Esophagus squamous epithelium (tissue), 5 donors: ENCODE measurements at regions not wholly inside any gene's neighbourhood (a gene's known extent, or its start where the extent isn't known, plus 50 kb on each side); places are given as distances from the start of the nearest gene placed in this dataset.
A peak's percentile ranks its signal among the peaks of the same experiment; 100 is the strongest.
"Not testable (repeated sequence)": the region's sequence is repeated elsewhere in the genome, so short reads cannot be mapped to it uniquely, and the experiment has no call there.

Source experiments
- DNase-seq: peaks from one replicate; lab custom pipeline; 2025; lab: John Stamatoyannopoulos, UW
- H3K27ac ChIP-seq, 4 donors: fragments of 200-600 bp; sonication (generic); one replicate each; pipeline ENCODE4 v1.5.1; 2016 to 2019; ENCODE audit warnings: mild to moderate bottlenecking in 1 of 4
- H3K27me3 ChIP-seq, 4 donors: fragments of 200-600 bp; sonication (generic); 1 replicate in 3 of 4; 2 replicates in 1 of 4; pipeline versions ENCODE4 v1.5.1 to v1.6.0; 2017 to 2021; ENCODE audit warnings: antibody characterized with exemption in 1 of 4
- H3K36me3 ChIP-seq, 3 donors: fragments of 200-600 bp; sonication (generic); one replicate each; pipeline ENCODE4 v1.5.1; 2016 to 2019
- H3K4me1 ChIP-seq, 3 donors: fragments of 200-600 bp; sonication (generic); one replicate each; pipeline ENCODE4 v1.5.1; 2017 to 2019
- H3K4me3 ChIP-seq, 4 donors: fragments of 200-600 bp; sonication (generic); 1 replicate in 3 of 4; 2 replicates in 1 of 4; pipeline ENCODE4 v1.5.1; 2016 to 2019; ENCODE audit warnings: mild to moderate bottlenecking in 2 of 4, moderate library complexity in 1 of 4
- H3K9me3 ChIP-seq, 3 donors: fragments of 200-600 bp; sonication (generic); one replicate each; pipeline ENCODE4 v1.5.1; 2016 to 2019
- POLR2A ChIP-seq, 4 donors: fragments of 450-650 bp; IDR thresholded peaks; one replicate each; pipeline ENCODE4 v1.6.1; 2017; ENCODE audit warnings: antibody characterized with exemption in 4 of 4, mild to moderate bottlenecking in 4 of 4, moderate library complexity in 3 of 4
- WGBS, 2 donors: methylation state at CpG; one replicate each; pipeline ENCODE4 v1.1.5; 2018; 5-methylcytosine and 5-hydroxymethylcytosine counted together
- intact Hi-C: fragments of 100-400 bp; cut with DNase I; formaldehyde crosslinking; loops from one replicate; pipeline ENCODE4 v1.15.0; 2022
- TF ChIP-seq, protein P1 (sequence below), 6 experiments: fragments of 450-650 bp in 4 of 6; fragments of 200-600 bp in 2 of 6; sonication (generic) in 2 of 6; IDR thresholded peaks; one replicate each; pipeline ENCODE4 v1.5.1; 2016 to 2019; ENCODE audit warnings: antibody characterized with exemption in 6 of 6, mild to moderate bottlenecking in 4 of 6, moderate library complexity in 4 of 6
- donor health status: DM: yes; HTN: yes; CAD: no.

DNA sequence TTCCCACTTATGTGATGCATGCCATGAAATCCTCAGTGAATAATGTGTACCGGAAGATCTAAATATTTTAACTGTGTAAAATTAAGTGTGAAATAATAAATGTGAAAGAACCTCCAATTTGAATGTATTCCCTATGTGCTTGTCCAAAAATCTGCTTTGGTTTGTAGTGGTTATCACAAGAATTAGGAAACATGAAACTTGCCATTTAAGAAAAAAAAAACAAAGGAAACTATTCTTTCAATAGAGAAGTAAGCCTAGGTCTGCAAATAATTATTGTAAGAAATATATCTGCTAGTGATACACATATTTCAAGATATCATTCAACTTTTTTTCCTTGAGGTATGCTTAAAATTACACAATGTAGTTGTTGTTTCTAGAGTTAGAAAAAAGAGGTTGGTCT lies 500.4 kb downstream of the SLC6A15 start:
- no peak overlapping the region for H3K4me3 ChIP-seq
- intact Hi-C loops = no loop called here
- H3K9me3 ChIP-seq = no peaks in the 10 kb centered on the region
- H3K4me1 ChIP-seq = no peaks in the 10 kb centered on the region
- no peak overlapping the region for H3K27ac ChIP-seq
- no peaks in the 10 kb centered on the region for H3K36me3 ChIP-seq
- WGBS, 2 donors = 65 to 80% methylated on average over 1 of the region's 1 CpG
- TF ChIP-seq, protein P1, sequence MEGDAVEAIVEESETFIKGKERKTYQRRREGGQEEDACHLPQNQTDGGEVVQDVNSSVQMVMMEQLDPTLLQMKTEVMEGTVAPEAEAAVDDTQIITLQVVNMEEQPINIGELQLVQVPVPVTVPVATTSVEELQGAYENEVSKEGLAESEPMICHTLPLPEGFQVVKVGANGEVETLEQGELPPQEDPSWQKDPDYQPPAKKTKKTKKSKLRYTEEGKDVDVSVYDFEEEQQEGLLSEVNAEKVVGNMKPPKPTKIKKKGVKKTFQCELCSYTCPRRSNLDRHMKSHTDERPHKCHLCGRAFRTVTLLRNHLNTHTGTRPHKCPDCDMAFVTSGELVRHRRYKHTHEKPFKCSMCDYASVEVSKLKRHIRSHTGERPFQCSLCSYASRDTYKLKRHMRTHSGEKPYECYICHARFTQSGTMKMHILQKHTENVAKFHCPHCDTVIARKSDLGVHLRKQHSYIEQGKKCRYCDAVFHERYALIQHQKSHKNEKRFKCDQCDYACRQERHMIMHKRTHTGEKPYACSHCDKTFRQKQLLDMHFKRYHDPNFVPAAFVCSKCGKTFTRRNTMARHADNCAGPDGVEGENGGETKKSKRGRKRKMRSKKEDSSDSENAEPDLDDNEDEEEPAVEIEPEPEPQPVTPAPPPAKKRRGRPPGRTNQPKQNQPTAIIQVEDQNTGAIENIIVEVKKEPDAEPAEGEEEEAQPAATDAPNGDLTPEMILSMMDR (IDR thresholded peaks at IDR 0.05) = no peak
- TF ChIP-seq POLR2A (IDR thresholded peaks at IDR 0.05) = no peak
- DNase-seq = no peak
- no peaks in the 10 kb centered on the region for H3K27me3 ChIP-seq

DNA sequence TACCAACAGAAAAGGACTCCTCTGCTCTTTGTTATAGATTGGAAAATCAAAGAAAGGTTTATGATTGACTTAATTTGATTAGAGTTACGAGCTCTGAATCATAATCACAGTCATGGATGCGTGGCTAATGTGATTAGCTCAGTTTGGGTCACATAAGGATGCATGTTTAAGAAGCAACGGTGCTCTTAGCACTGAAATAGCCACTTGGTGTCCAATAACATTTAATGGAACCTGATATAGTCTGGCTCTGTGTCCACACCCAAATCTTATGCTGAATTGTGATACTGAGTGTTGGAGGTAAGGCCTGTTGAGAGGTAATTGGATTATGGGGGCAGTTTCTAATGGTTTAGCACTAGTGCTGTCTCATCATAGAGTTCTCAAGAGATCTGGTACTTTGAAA lies 501.6 kb downstream of the SLC6A15 start:
- WGBS, 2 donors = 77 to 82% methylated on average over 3 of the region's 3 CpGs
- H3K4me3 ChIP-seq = no peak overlapping the region
- DNase-seq = no peak
- intact Hi-C loops = no loop called here
- TF ChIP-seq, protein P1 (IDR thresholded peaks at IDR 0.05) = no peak
- TF ChIP-seq POLR2A (IDR thresholded peaks at IDR 0.05) = no peak
- H3K9me3 ChIP-seq = no peaks in the 10 kb centered on the region
- H3K27me3 ChIP-seq = no peaks in the 10 kb centered on the region
- H3K27ac ChIP-seq = no peak overlapping the region
- H3K36me3 ChIP-seq = no peaks in the 10 kb centered on the region
- H3K4me1 ChIP-seq = no peaks in the 10 kb centered on the region

DNA sequence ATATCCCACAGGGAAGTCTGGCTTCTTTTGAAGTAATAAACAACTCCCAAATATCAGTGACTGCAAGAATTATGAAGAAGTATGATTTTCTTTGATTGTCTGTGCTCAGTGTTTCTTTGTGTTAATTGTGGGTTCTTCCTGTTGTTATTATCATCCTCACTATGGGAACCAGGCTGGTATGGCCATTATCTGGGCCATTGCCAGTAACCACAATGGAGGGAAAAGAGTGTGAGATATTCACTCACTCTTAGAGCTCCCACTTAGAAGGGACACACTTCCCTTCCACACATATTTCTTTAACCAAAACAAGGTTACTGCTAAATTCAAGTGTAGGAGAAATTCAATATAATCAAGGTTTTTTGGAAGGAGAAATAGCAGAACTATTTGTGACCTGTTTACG lies 503.7 kb downstream of the SLC6A15 start:
- Histone ChIP-seq H3K4me3 (no peak overlapping the region), H3K4me1 (no peaks in the 10 kb centered on the region), H3K27me3 (no peaks in the 10 kb centered on the region), H3K36me3 (no peaks in the 10 kb centered on the region), H3K27ac (no peak overlapping the region), H3K9me3 (no peaks in the 10 kb centered on the region)
- DNase-seq = no peak
- no peak for TF ChIP-seq POLR2A (IDR thresholded peaks at IDR 0.05)
- TF ChIP-seq, protein P1 (IDR thresholded peaks at IDR 0.05) = no peak
- intact Hi-C loops = no loop called here
- WGBS, 2 donors = 90 to 94% methylated on average over 1 of the region's 1 CpG

DNA sequence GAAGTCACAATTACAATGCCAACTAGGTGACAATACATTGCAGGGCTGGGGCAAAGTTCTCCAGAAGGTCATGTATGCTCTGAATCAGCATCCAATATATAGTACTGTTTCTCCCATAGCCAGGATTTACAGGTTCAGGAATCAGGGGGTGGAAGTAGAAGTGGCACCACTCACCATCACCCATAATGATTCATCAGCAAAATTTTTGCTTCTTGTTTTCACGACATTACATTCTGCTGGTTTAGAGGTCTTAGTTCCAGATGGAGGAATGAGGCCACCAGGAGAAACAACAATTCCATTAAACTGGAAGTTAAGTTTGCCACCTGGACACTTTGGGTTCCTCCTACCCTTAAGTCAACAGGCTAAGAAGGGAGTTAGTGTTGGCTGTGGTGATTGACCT lies 505.9 kb downstream of the SLC6A15 start:
- intact Hi-C loops = not testable (repeated sequence)

DNA sequence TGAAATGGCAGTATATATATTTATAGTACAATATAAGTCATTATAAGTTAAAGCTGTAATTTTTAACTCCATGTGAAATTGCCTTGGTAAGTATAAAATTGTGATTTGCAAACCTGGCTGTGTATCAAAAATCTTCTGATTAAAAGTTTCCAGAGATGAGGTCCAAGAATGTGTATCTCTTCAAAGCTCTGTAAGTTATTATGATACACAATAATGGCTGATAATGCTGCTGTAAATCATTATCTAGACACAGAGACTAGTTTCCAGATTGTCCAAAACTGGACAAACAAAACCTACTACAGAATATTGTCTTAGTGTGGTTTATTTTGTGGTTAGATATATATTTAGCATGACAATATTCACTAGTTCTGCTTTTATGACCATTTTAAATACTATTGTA lies 514.8 kb downstream of the SLC6A15 start:
- Histone ChIP-seq H3K27ac (no peak overlapping the region), H3K27me3 (no peaks in the 10 kb centered on the region), H3K4me1 (no peaks in the 10 kb centered on the region), H3K9me3 (no peaks in the 10 kb centered on the region), H3K36me3 (no peaks in the 10 kb centered on the region), H3K4me3 (no peak overlapping the region)
- DNase-seq = no peak
- intact Hi-C loops = no loop called here
- TF ChIP-seq, protein P1 (IDR thresholded peaks at IDR 0.05) = no peak
- TF ChIP-seq POLR2A (IDR thresholded peaks at IDR 0.05) = no peak

More for the DNA sequence above, 505.9 kb downstream of the SLC6A15 start:
- H3K4me1 ChIP-seq, H3K27ac ChIP-seq, H3K4me3 ChIP-seq, DNase-seq, H3K36me3 ChIP-seq, H3K27me3 ChIP-seq, H3K9me3 ChIP-seq: not testable (repeated sequence)
- 85 to 100% methylated on average over 1 of the region's 1 CpG for WGBS, 2 donors

DNA sequence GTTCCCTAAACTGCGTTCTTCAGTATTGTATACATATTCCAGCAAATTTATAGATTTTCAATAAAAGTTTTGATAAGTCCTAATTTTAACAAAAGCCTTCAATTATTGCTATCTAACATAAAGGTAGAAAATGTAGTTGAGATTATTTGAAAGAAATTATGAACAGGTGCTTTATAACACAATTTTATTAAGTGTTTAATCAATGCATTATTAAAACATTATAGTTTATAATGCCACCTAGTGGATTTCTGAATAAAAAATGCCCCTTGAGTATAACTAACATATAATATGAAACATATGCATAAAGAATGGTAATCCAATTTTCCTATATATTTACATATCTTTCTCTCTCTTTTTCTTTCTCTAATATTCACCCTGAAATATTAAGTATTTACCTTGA lies 515.3 kb downstream of the SLC6A15 start:
- no peaks in the 10 kb centered on the region for H3K36me3 ChIP-seq
- intact Hi-C loops = no loop called here
- no peaks in the 10 kb centered on the region for H3K27me3 ChIP-seq
- DNase-seq = no peak
- no peak for TF ChIP-seq POLR2A (IDR thresholded peaks at IDR 0.05)
- TF ChIP-seq, protein P1 (IDR thresholded peaks at IDR 0.05) = peak in 3 of 6 experiments; percentile 18 to 46 (median 20)
- WGBS, 2 donors = 96 to 97% methylated on average over 1 of the region's 1 CpG
- no peaks in the 10 kb centered on the region for H3K9me3 ChIP-seq
- no peak overlapping the region for H3K27ac ChIP-seq
- no peak overlapping the region for H3K4me3 ChIP-seq
- no peaks in the 10 kb centered on the region for H3K4me1 ChIP-seq

DNA sequence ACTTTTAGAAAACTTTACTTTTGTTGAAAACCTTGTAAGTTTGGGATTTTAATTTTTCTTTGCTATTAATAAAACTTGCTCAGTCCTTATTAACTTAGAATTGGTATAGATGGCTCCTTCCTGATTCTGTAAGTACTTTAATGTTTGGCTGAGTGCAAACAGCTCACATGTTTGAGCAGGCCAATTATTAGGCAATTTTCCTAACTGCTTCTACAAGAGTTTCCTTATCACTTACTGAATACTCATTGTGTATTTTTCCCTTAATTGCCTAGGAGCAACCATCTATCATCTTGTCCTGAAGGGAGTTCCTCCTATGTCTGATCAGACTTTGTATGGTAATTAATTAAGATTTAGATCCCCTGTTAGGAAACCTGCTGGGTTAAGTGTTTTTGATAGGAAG lies 521.4 kb downstream of the SLC6A15 start:
- intact Hi-C loops, H3K9me3 ChIP-seq, H3K36me3 ChIP-seq, H3K27me3 ChIP-seq, H3K27ac ChIP-seq, H3K4me1 ChIP-seq, H3K4me3 ChIP-seq, DNase-seq: not testable (repeated sequence)
